HCT116 (cell line): ENCODE measurements at regions not wholly inside any gene's neighbourhood (a gene's known extent, or its start where the extent isn't known, plus 50 kb on each side); places are given as distances from the start of the nearest gene placed in this dataset.

Experiments used
- ATAC-seq: fragments of 200-7000 bp; cut with Tn5 transposase; 2 replicates; pipeline ENCODE4 v1.9.1; 2020; ENCODE audit warnings: mild to moderate bottlenecking, moderate library complexity
- BruUV-seq: library from RNA; stranded (reverse); fragments of 400-500 nt; replicated peaks from 2 replicates; lab custom pipeline; 2021; lab: Mats Ljungman, UMichigan
- CTCF ChIA-PET: fragments of 300-600 bp; sonication (Branson Sonifier 250); formaldehyde crosslinking; loops from one replicate; lab custom pipeline; 2021; ENCODE audit warnings: antibody characterized with exemption; lab: Charles Lee
- POLR2A ChIA-PET: fragments of 300-600, 350-600 bp; sonication (Branson Sonifier 250); formaldehyde crosslinking; loops from one replicate; lab custom pipeline; 2021; ENCODE audit warnings: antibody characterized with exemption; lab: Charles Lee
- RAD21 ChIA-PET, 2 experiments: fragments of 300-600 bp; sonication (Branson Sonifier 250); formaldehyde crosslinking; loops; one replicate each; lab custom pipeline; 2023; ENCODE audit warnings: low total read pairs in 2 of 2; ENCODE audit not compliant: uncharacterized antibody in 2 of 2, unreplicated experiment in 2 of 2, low non-redundant PET in 1 of 2; lab: Charles Lee
- DNase-seq: peaks from one replicate; pipeline ENCODE4 v3.0.0-alpha.2; 2010; ENCODE audit warnings: low read depth, low spot score
- H2AFZ ChIP-seq: fragments of 200-600 bp; shearing (Covaris generic), sonication (generic); 2 replicates; pipeline ENCODE4 v1.6.1; 2017; ENCODE audit warnings: low read depth, mixed run types, mixed read lengths, antibody characterized with exemption, low read length; ENCODE audit not compliant: poor library complexity, severe bottlenecking
- H3K27ac ChIP-seq: 2 replicates; pipeline ENCODE4 v1.5.1; 2012; ENCODE audit warnings: low read depth, low read length
- H3K27me3 ChIP-seq: fragments of 200-600 bp; sonication (generic); 2 replicates; pipeline ENCODE4 v1.6.1; 2016; ENCODE audit warnings: mixed run types, low read length, mixed read lengths; ENCODE audit not compliant: insufficient read depth
- H3K36me3 ChIP-seq, 2 experiments: fragments of 200-500 bp in 1 of 2; fragments of 200-600 bp in 1 of 2; sonication (Bioruptor generic) in 1 of 2; sonication (generic) in 1 of 2; 2 replicates each; pipeline versions ENCODE4 v1.5.1 to v1.6.1; 2014 to 2016; ENCODE audit warnings: low read length in 2 of 2, inconsistent platforms in 1 of 2, mixed read lengths in 1 of 2, mixed run types in 1 of 2; ENCODE audit not compliant: insufficient read depth in 2 of 2, control insufficient read depth in 1 of 2
- H3K4me1 ChIP-seq, 2 experiments: fragments of 200-600 bp in 1 of 2; sonication (generic) in 1 of 2; 2 replicates each; pipeline versions ENCODE4 v1.5.1 to v1.6.1; 2012 to 2017; ENCODE audit warnings: low read length in 2 of 2, inconsistent platforms in 1 of 2, mild to moderate bottlenecking in 1 of 2, mixed read lengths in 1 of 2, mixed run types in 1 of 2, moderate library complexity in 1 of 2; ENCODE audit not compliant: insufficient read depth in 2 of 2, control insufficient read depth in 1 of 2
- H3K4me2 ChIP-seq: fragments of 200-600 bp; sonication (generic); 2 replicates; pipeline ENCODE4 v1.6.1; 2017; ENCODE audit warnings: mixed run types, low read length, mixed read lengths
- H3K4me3 ChIP-seq, 2 experiments: fragments of 200-600 bp in 1 of 2; sonication (generic) in 1 of 2; replicated peaks in 1 of 2; 2 replicates each; pipeline ENCODE4 v1.5.1; 2011 to 2016; ENCODE audit warnings: low read length in 2 of 2, control low read depth in 1 of 2, low read depth in 1 of 2, mild to moderate bottlenecking in 1 of 2, mixed read lengths in 1 of 2, mixed run types in 1 of 2
- H3K79me2 ChIP-seq: fragments of 200-600 bp; sonication (generic); 2 replicates; pipeline ENCODE4 v1.6.1; 2017; ENCODE audit warnings: mild to moderate bottlenecking, mixed run types, low read length, moderate library complexity, mixed read lengths; ENCODE audit not compliant: insufficient read depth
- H3K9ac ChIP-seq: fragments of 200-600 bp; sonication (generic); 2 replicates; pipeline ENCODE4 v1.6.1; 2016; ENCODE audit warnings: low read length, mixed read lengths
- H3K9me2 ChIP-seq: fragments of 200-600 bp; sonication (generic), shearing (Covaris generic); 2 replicates; pipeline ENCODE4 v1.6.1; 2017; ENCODE audit warnings: mixed run types, mild to moderate bottlenecking, moderate library complexity; ENCODE audit not compliant: insufficient read depth
- H3K9me3 ChIP-seq, 2 experiments: fragments of 200-500 bp in 1 of 2; fragments of 200-600 bp in 1 of 2; sonication (Bioruptor generic) in 1 of 2; sonication (generic) in 1 of 2; 2 replicates each; pipeline ENCODE4 v1.6.1; 2014 to 2017; ENCODE audit warnings: low read length in 2 of 2, mixed read lengths in 2 of 2, inconsistent platforms in 1 of 2, low read depth in 1 of 2, mild to moderate bottlenecking in 1 of 2, mixed run types in 1 of 2, moderate library complexity in 1 of 2; ENCODE audit not compliant: control insufficient read depth in 1 of 2, insufficient read depth in 1 of 2
- H4K20me1 ChIP-seq: fragments of 200-600 bp; sonication (generic), shearing (Covaris generic); 2 replicates; pipeline ENCODE4 v1.6.1; 2017; ENCODE audit warnings: mixed run types, mild to moderate bottlenecking, moderate library complexity; ENCODE audit not compliant: insufficient read depth
- EGR1 ChIP-seq: IDR thresholded peaks from 2 replicates; pipeline ENCODE4 v1.6.1; 2012; ENCODE audit warnings: low read depth
- ELF1 ChIP-seq: IDR thresholded peaks from 2 replicates; pipeline ENCODE4 v1.6.1; 2012; ENCODE audit warnings: low read depth, borderline replicate concordance
- JUND ChIP-seq: IDR thresholded peaks from 2 replicates; pipeline ENCODE4 v1.6.1; 2012
- POLR2A ChIP-seq: IDR thresholded peaks from 2 replicates; pipeline ENCODE4 v1.7.0; 2011; ENCODE audit warnings: borderline replicate concordance; ENCODE audit not compliant: insufficient read depth, insufficient read length; ENCODE audit errors: extremely low read depth
- SRF ChIP-seq: IDR thresholded peaks from 2 replicates; pipeline ENCODE4 v1.6.1; 2012; ENCODE audit warnings: low read depth
- YY1 ChIP-seq: IDR thresholded peaks from 2 replicates; pipeline ENCODE4 v1.6.1; 2011; ENCODE audit warnings: low read length, low read depth, moderate library complexity, mild to moderate bottlenecking; ENCODE audit not compliant: insufficient replicate concordance; ENCODE audit errors: extremely low read depth
- ZNF274 ChIP-seq: fragments of 200-500 bp; sonication (Bioruptor generic); IDR thresholded peaks from 2 replicates; pipeline ENCODE4 v1.6.1; 2014; ENCODE audit warnings: mild to moderate bottlenecking, low read depth, low read length, inconsistent platforms
- intact Hi-C: fragments of 100-400 bp; cut with micrococcal nuclease; formaldehyde crosslinking; loops from 2 replicates; pipeline ENCODE4 v1.10.0; 2022
- TF ChIP-seq, protein P1 (sequence below): IDR thresholded peaks from 2 replicates; pipeline ENCODE4 v1.6.1; 2012; ENCODE audit warnings: low read depth
- TF ChIP-seq, protein P2 (sequence below), 3 experiments: fragments of 200-600 bp in 1 of 3; sonication (generic) in 1 of 3; IDR thresholded peaks in 2 of 3; conservative IDR thresholded peaks in 1 of 3; 2 replicates each; pipeline ENCODE4 v1.5.1; 2012 to 2017; ENCODE audit warnings: low read depth in 2 of 3, low read length in 2 of 3, antibody characterized with exemption in 1 of 3, borderline replicate concordance in 1 of 3, control low read depth in 1 of 3, mild to moderate bottlenecking in 1 of 3, mixed read lengths in 1 of 3, mixed run types in 1 of 3, moderate library complexity in 1 of 3; ENCODE audit not compliant: insufficient read depth in 1 of 3

GRCh38 chr4:116321471-116321870 is 763.9 kb downstream of the TRAM1L1 start:
- Histone ChIP-seq H3K4me2 (no peak overlapping the region), H3K27me3 (no peaks in the 10 kb centered on the region), H3K4me3 (no peak overlapping the region), H3K9me3 (no peaks in the 10 kb centered on the region), H3K4me1 (no peaks in the 10 kb centered on the region), H3K9ac (no peak overlapping the region), H3K36me3 (no peaks in the 10 kb centered on the region), H2AFZ (no peak overlapping the region), H4K20me1 (no peaks in the 10 kb centered on the region; the same call in 1 of the 2 replicates), H3K27ac (no peak overlapping the region), H3K79me2 (no peaks in the 10 kb centered on the region), H3K9me2 (peaks cover 3% of the 10 kb centered on the region; the same call in 1 of the 2 replicates)
- BruUV-seq, result no TSS peak
- ChIA-PET RAD21 (no interaction called here), CTCF (no interaction called here), POLR2A (no interaction called here)
- TF ChIP-seq, protein P1, sequence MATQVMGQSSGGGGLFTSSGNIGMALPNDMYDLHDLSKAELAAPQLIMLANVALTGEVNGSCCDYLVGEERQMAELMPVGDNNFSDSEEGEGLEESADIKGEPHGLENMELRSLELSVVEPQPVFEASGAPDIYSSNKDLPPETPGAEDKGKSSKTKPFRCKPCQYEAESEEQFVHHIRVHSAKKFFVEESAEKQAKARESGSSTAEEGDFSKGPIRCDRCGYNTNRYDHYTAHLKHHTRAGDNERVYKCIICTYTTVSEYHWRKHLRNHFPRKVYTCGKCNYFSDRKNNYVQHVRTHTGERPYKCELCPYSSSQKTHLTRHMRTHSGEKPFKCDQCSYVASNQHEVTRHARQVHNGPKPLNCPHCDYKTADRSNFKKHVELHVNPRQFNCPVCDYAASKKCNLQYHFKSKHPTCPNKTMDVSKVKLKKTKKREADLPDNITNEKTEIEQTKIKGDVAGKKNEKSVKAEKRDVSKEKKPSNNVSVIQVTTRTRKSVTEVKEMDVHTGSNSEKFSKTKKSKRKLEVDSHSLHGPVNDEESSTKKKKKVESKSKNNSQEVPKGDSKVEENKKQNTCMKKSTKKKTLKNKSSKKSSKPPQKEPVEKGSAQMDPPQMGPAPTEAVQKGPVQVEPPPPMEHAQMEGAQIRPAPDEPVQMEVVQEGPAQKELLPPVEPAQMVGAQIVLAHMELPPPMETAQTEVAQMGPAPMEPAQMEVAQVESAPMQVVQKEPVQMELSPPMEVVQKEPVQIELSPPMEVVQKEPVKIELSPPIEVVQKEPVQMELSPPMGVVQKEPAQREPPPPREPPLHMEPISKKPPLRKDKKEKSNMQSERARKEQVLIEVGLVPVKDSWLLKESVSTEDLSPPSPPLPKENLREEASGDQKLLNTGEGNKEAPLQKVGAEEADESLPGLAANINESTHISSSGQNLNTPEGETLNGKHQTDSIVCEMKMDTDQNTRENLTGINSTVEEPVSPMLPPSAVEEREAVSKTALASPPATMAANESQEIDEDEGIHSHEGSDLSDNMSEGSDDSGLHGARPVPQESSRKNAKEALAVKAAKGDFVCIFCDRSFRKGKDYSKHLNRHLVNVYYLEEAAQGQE, result no peak
- TF ChIP-seq POLR2A (no peak), ELF1 (no peak), EGR1 (no peak), YY1 (no peak), ZNF274 (no peak), JUND (no peak), SRF (no peak)
- TF ChIP-seq, protein P2, sequence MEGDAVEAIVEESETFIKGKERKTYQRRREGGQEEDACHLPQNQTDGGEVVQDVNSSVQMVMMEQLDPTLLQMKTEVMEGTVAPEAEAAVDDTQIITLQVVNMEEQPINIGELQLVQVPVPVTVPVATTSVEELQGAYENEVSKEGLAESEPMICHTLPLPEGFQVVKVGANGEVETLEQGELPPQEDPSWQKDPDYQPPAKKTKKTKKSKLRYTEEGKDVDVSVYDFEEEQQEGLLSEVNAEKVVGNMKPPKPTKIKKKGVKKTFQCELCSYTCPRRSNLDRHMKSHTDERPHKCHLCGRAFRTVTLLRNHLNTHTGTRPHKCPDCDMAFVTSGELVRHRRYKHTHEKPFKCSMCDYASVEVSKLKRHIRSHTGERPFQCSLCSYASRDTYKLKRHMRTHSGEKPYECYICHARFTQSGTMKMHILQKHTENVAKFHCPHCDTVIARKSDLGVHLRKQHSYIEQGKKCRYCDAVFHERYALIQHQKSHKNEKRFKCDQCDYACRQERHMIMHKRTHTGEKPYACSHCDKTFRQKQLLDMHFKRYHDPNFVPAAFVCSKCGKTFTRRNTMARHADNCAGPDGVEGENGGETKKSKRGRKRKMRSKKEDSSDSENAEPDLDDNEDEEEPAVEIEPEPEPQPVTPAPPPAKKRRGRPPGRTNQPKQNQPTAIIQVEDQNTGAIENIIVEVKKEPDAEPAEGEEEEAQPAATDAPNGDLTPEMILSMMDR (IDR thresholded peaks at IDR 0.05 in 2 of 3, conservative IDR thresholded peaks at IDR 0.05 in 1 of 3; ENCODE audit: borderline replicate concordance in 1 of 3, insufficient read depth in 1 of 3, low read depth in 2 of 3, low read length in 2 of 3), result no peak
- intact Hi-C loops, result no loop called here
- DNase-seq (no peak), ATAC-seq (no peak)
